Gastrocnemius medialis (tissue), 4 donors: ENCODE measurements at regions not wholly inside any gene's neighbourhood (a gene's known extent, or its start where the extent isn't known, plus 50 kb on each side); places are given as distances from the start of the nearest gene placed in this dataset.

ENCODE experiments used
- ATAC-seq, 2 donors: fragments of 150-250 bp; one replicate each; pipeline ENCODE4 v1.9.1; 2016
- DNase-seq, 2 donors: peaks; one replicate each; pipeline ENCODE4 v3.0.0-alpha.2; 2019
- H3K27ac ChIP-seq, 4 donors: fragments of 200-600 bp; sonication (generic); 1 replicate in 1 of 4; 2 replicates in 3 of 4; pipeline ENCODE4 v1.5.1; 2016 to 2018; ENCODE audit warnings: mild to moderate bottlenecking in 2 of 4, moderate library complexity in 1 of 4
- H3K27me3 ChIP-seq, 3 donors: fragments of 200-600 bp; sonication (generic) in 2 of 3; 1 replicate in 1 of 3; 2 replicates in 2 of 3; pipeline versions ENCODE4 v1.5.1 to v1.6.0; 2016 to 2019; ENCODE audit warnings: mild to moderate bottlenecking in 1 of 3, moderate library complexity in 1 of 3
- H3K36me3 ChIP-seq, 2 donors: fragments of 200-600 bp; sonication (generic) in 1 of 2; one replicate each; pipeline ENCODE4 v1.5.1; 2017 to 2018
- H3K4me1 ChIP-seq, 2 donors: fragments of 200-600 bp; sonication (generic) in 1 of 2; one replicate each; pipeline ENCODE4 v1.5.1; 2016 to 2017; ENCODE audit warnings: mild to moderate bottlenecking in 2 of 2
- H3K4me3 ChIP-seq, 4 donors: fragments of 200-600 bp; sonication (generic) in 3 of 4; 1 replicate in 1 of 4; 2 replicates in 3 of 4; pipeline ENCODE4 v1.5.1; 2016 to 2019; ENCODE audit warnings: mild to moderate bottlenecking in 2 of 4
- H3K9me3 ChIP-seq, 3 donors: fragments of 200-600 bp; sonication (generic) in 2 of 3; 1 replicate in 1 of 3; 2 replicates in 2 of 3; pipeline ENCODE4 v1.5.1; 2016 to 2019
- CTCF ChIP-seq, 5 experiments: fragments of 450-650 bp in 3 of 5; fragments of 200-600 bp in 2 of 5; sonication (generic) in 2 of 5; IDR thresholded peaks in 4 of 5; conservative IDR thresholded peaks in 1 of 5; 1 replicate in 4 of 5; 2 replicates in 1 of 5; pipeline ENCODE4 v1.5.1; 2016 to 2019; ENCODE audit warnings: antibody characterized with exemption in 5 of 5, mild to moderate bottlenecking in 3 of 5, moderate library complexity in 3 of 5
- POLR2A ChIP-seq, 2 donors: fragments of 450-650 bp; IDR thresholded peaks; one replicate each; pipeline ENCODE4 v1.6.1; 2017; ENCODE audit warnings: antibody characterized with exemption in 2 of 2, mild to moderate bottlenecking in 2 of 2, moderate library complexity in 2 of 2
- in situ Hi-C, 4 donors: fragments of 200-750 bp; cut with MboI; loops; one replicate each; pipeline versions ENCODE4 v1.15.0 to v1.8.0; 2017; ENCODE audit warnings: low sequenced_read_pairs in 4 of 4
- intact Hi-C: fragments of 100-400 bp; cut with DNase I; formaldehyde crosslinking; loops from one replicate; pipeline ENCODE4 v1.15.1; 2023; ENCODE audit warnings: low total_unique reads

- H3K36me3 ChIP-seq, result no peaks in the 10 kb centered on the region
These were observed 551.1 kb downstream of the BCL11A start for GRCh38 chr2:60002183-60002867.

GRCh38 chr2:60000686-60001085 lies 552.8 kb downstream of the BCL11A start:
- no peaks in the 10 kb centered on the region for H3K27me3 ChIP-seq
- H3K4me1 ChIP-seq, result no peaks in the 10 kb centered on the region
- intact Hi-C loops, result no loop called here
- H3K27ac ChIP-seq, result no peak overlapping the region
- in situ Hi-C loops, result no loop called here
- DNase-seq (no peak), ATAC-seq (no peak)
- H3K9me3 ChIP-seq, result no peaks in the 10 kb centered on the region
- H3K4me3 ChIP-seq, result no peak overlapping the region
- TF ChIP-seq POLR2A (IDR thresholded peaks at IDR 0.05), result no peak
- TF ChIP-seq CTCF (IDR thresholded peaks at IDR 0.05 in 4 of 5, conservative IDR thresholded peaks at IDR 0.05 in 1 of 5), result no peak
- no peaks in the 10 kb centered on the region for H3K36me3 ChIP-seq

More at GRCh38 chr2:60002183-60002867, 551.1 kb downstream of the BCL11A start:
- Histone ChIP-seq H3K27ac (no peak overlapping the region), H3K4me3 (no peak overlapping the region), H3K4me1 (no peaks in the 10 kb centered on the region), H3K27me3 (no peaks in the 10 kb centered on the region), H3K9me3 (no peaks in the 10 kb centered on the region)
- TF ChIP-seq POLR2A (IDR thresholded peaks at IDR 0.05), result no peak
- DNase-seq, result no peak
- in situ Hi-C loops, result no loop called here
- intact Hi-C loops, result no loop called here
- no peak for ATAC-seq

GRCh38 chr2:59998324-59998723 lies 555.1 kb downstream of the BCL11A start:
- in situ Hi-C loops, result no loop called here
- no peak for DNase-seq
- no peak overlapping the region for H3K4me3 ChIP-seq

GRCh38 chr2:59997371-59997770 lies 556.1 kb downstream of the BCL11A start:
- TF ChIP-seq CTCF (IDR thresholded peaks at IDR 0.05 in 4 of 5, conservative IDR thresholded peaks at IDR 0.05 in 1 of 5) (no peak), POLR2A (IDR thresholded peaks at IDR 0.05) (no peak)
- Histone ChIP-seq H3K4me3 (no peak overlapping the region), H3K36me3 (no peaks in the 10 kb centered on the region), H3K9me3 (no peaks in the 10 kb centered on the region), H3K27ac (no peak overlapping the region), H3K27me3 (no peaks in the 10 kb centered on the region), H3K4me1 (no peaks in the 10 kb centered on the region)
- no peak for DNase-seq
- ATAC-seq, result no peak
- intact Hi-C loops, result no loop called here
- in situ Hi-C loops, result no loop called here

More at GRCh38 chr2:59998324-59998723, 555.1 kb downstream of the BCL11A start:
- no peaks in the 10 kb centered on the region for H3K9me3 ChIP-seq
- TF ChIP-seq CTCF (IDR thresholded peaks at IDR 0.05 in 4 of 5, conservative IDR thresholded peaks at IDR 0.05 in 1 of 5) (no peak), POLR2A (IDR thresholded peaks at IDR 0.05) (no peak)
- H3K4me1 ChIP-seq, result no peaks in the 10 kb centered on the region
- H3K27me3 ChIP-seq, result no peaks in the 10 kb centered on the region
- no peak for ATAC-seq
- intact Hi-C loops, result no loop called here
- H3K27ac ChIP-seq, result no peak overlapping the region
- H3K36me3 ChIP-seq, result no peaks in the 10 kb centered on the region

- H3K4me1 ChIP-seq, result no peaks in the 10 kb centered on the region
- no peak overlapping the region for H3K27ac ChIP-seq
- intact Hi-C loops, result no loop called here
- DNase-seq, result no peak
- H3K36me3 ChIP-seq, result no peaks in the 10 kb centered on the region
- no peaks in the 10 kb centered on the region for H3K27me3 ChIP-seq
- no peaks in the 10 kb centered on the region for H3K9me3 ChIP-seq
- in situ Hi-C loops, result no loop called here
- no peak for TF ChIP-seq POLR2A (IDR thresholded peaks at IDR 0.05)
- no peak for TF ChIP-seq CTCF (IDR thresholded peaks at IDR 0.05 in 4 of 5, conservative IDR thresholded peaks at IDR 0.05 in 1 of 5)
- ATAC-seq, result no peak
- H3K4me3 ChIP-seq, result no peak overlapping the region
These were observed 556.6 kb downstream of the BCL11A start for GRCh38 chr2:59996855-59997254.
